Parathyroid adenoma (tissue), 2 donors: ENCODE measurements at regions not wholly inside any gene's neighbourhood (a gene's known extent, or its start where the extent isn't known, plus 50 kb on each side); places are given as distances from the start of the nearest gene placed in this dataset.

Source experiments
- H2AFZ ChIP-seq: fragments of 300-600 bp; sonication (generic); one replicate; pipeline ENCODE4 v1.7.0; 2017; ENCODE audit warnings: antibody characterized with exemption, mild to moderate bottlenecking
- H3K27ac ChIP-seq: fragments of 300-600 bp; sonication (generic); one replicate; pipeline ENCODE4 v1.7.0; 2017
- H3K27me3 ChIP-seq: fragments of 300-600 bp; sonication (generic); one replicate; pipeline ENCODE4 v1.7.0; 2017; ENCODE audit warnings: low read length; ENCODE audit not compliant: control insufficient read depth, insufficient read depth
- H3K36me3 ChIP-seq: fragments of 300-600 bp; sonication (generic); one replicate; pipeline ENCODE4 v1.7.0; 2017; ENCODE audit warnings: low read length; ENCODE audit not compliant: control insufficient read depth, insufficient read depth
- H3K4me1 ChIP-seq: fragments of 300-600 bp; sonication (generic); one replicate; pipeline ENCODE4 v1.7.0; 2017; ENCODE audit warnings: control low read depth
- H3K4me2 ChIP-seq: fragments of 300-600 bp; sonication (generic); one replicate; pipeline ENCODE4 v1.7.0; 2017; ENCODE audit warnings: low read length
- H3K4me3 ChIP-seq: fragments of 300-600 bp; sonication (generic); one replicate; pipeline ENCODE4 v1.7.0; 2017; ENCODE audit warnings: low read depth, low read length
- H3K79me2 ChIP-seq: fragments of 300-600 bp; sonication (generic); one replicate; pipeline ENCODE4 v1.7.0; 2017; ENCODE audit warnings: control low read depth
- H3K9ac ChIP-seq: fragments of 300-600 bp; sonication (generic); one replicate; pipeline ENCODE4 v1.7.0; 2017; ENCODE audit warnings: mild to moderate bottlenecking
- H3K9me3 ChIP-seq: fragments of 300-600 bp; sonication (generic); one replicate; pipeline ENCODE4 v1.7.0; 2017; ENCODE audit warnings: low read length; ENCODE audit not compliant: control insufficient read depth
- TF ChIP-seq, protein P1 (sequence below): fragments of 300-600 bp; sonication (generic); IDR thresholded peaks from one replicate; pipeline ENCODE4 v1.7.0; 2017; ENCODE audit warnings: antibody characterized with exemption, mild to moderate bottlenecking
- donor health status: primary hyperparathyroidism.

- Histone ChIP-seq H3K9me3 (no peaks in the 10 kb centered on the region), H3K36me3 (no peaks in the 10 kb centered on the region), H3K9ac (no peak overlapping the region), H3K4me1 (no peaks in the 10 kb centered on the region), H3K4me2 (no peak overlapping the region), H3K27me3 (no peaks in the 10 kb centered on the region), H2AFZ (no peak overlapping the region), H3K79me2 (no peaks in the 10 kb centered on the region), H3K4me3 (no peak overlapping the region), H3K27ac (no peak overlapping the region)
- TF ChIP-seq, protein P1, sequence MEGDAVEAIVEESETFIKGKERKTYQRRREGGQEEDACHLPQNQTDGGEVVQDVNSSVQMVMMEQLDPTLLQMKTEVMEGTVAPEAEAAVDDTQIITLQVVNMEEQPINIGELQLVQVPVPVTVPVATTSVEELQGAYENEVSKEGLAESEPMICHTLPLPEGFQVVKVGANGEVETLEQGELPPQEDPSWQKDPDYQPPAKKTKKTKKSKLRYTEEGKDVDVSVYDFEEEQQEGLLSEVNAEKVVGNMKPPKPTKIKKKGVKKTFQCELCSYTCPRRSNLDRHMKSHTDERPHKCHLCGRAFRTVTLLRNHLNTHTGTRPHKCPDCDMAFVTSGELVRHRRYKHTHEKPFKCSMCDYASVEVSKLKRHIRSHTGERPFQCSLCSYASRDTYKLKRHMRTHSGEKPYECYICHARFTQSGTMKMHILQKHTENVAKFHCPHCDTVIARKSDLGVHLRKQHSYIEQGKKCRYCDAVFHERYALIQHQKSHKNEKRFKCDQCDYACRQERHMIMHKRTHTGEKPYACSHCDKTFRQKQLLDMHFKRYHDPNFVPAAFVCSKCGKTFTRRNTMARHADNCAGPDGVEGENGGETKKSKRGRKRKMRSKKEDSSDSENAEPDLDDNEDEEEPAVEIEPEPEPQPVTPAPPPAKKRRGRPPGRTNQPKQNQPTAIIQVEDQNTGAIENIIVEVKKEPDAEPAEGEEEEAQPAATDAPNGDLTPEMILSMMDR = no peak
Observed at GRCh38 chr9:26237256-26237655, 559.0 kb upstream of the TUSC1 start.

DNA sequence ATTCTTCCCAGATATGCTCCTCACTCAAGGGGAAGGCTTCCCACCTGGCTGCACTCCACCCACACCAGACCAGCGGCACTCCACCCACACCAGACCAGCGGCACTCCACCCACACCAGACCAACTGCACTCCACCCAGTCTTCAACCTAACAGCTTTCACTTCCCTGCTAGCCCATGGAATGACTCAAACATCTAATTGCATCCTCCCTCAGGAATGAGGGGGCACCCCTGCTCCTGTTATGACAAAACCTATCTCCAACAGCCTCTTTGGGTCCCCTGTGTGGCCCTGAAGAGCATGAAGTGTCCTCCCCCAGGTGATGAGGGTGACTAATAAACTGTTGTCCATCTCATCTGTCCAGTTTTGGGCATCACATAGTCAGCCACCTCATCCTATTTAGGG, 556.6 kb upstream of the TUSC1 start:
- no peaks in the 10 kb centered on the region for H3K36me3 ChIP-seq
- no peak overlapping the region for H3K4me3 ChIP-seq
- TF ChIP-seq, protein P1 = no peak
- no peaks in the 10 kb centered on the region for H3K9me3 ChIP-seq
- H3K27ac ChIP-seq = no peak overlapping the region
- H3K4me1 ChIP-seq = no peaks in the 10 kb centered on the region
- no peaks in the 10 kb centered on the region for H3K27me3 ChIP-seq
- no peaks in the 10 kb centered on the region for H3K79me2 ChIP-seq
- no peak overlapping the region for H3K4me2 ChIP-seq
- H3K9ac ChIP-seq = no peak overlapping the region
- no peak overlapping the region for H2AFZ ChIP-seq

DNA sequence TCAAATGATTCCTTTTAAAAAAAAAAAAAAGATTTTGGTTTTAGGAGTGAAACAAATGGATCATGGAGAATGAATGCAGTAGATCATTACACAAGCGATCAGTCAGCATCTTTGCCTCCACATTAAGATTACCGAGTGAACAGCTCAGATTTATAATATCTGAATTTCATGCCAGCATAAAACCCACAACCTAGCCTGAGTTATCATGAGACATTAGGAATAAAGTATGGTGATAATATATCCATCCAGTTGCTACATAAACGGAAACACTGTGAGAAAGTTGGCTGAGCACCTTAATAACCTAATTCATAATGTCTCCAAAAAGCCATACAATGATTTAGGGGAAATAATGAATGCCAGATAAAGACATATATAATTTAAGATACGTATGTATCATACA, 553.1 kb upstream of the TUSC1 start:
- no peak overlapping the region for H3K27ac ChIP-seq
- TF ChIP-seq, protein P1 = no peak
- H3K4me1 ChIP-seq = no peaks in the 10 kb centered on the region
- H3K27me3 ChIP-seq = no peaks in the 10 kb centered on the region
- H3K9me3 ChIP-seq = no peaks in the 10 kb centered on the region
- H3K79me2 ChIP-seq = no peaks in the 10 kb centered on the region
- no peak overlapping the region for H3K4me2 ChIP-seq
- no peak overlapping the region for H3K9ac ChIP-seq
- H3K4me3 ChIP-seq = no peak overlapping the region
- no peaks in the 10 kb centered on the region for H3K36me3 ChIP-seq
- H2AFZ ChIP-seq = no peak overlapping the region

GRCh38 chr9:26229324-26230054, 551.2 kb upstream of the TUSC1 start:
- H3K27me3 ChIP-seq = no peaks in the 10 kb centered on the region
- H3K27ac ChIP-seq = no peak overlapping the region
- H3K9ac ChIP-seq = no peak overlapping the region
- H3K4me2 ChIP-seq = no peak overlapping the region
- no peaks in the 10 kb centered on the region for H3K4me1 ChIP-seq
- TF ChIP-seq, protein P1 = no peak
- H3K79me2 ChIP-seq = no peaks in the 10 kb centered on the region
- no peaks in the 10 kb centered on the region for H3K9me3 ChIP-seq
- H2AFZ ChIP-seq = no peak overlapping the region
- H3K4me3 ChIP-seq = no peak overlapping the region
- no peaks in the 10 kb centered on the region for H3K36me3 ChIP-seq

DNA sequence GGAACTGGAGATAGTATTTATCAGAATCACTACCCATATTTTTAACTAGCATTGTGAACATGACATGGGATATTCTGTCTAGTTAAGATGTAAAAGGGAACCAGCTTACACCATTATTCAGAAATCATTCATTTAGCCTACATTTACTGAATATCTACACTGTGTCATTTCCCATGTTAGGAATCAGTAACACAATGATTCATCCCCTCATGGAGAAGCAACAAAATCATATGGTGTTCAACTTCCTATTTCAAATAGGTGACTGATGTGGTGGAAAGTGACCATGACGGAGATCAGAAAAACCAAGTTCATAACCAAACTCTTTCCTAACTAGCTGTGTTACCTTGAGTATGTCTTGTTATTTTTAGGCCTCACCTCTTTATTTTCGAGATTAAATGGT, 550.0 kb upstream of the TUSC1 start:
- no peak overlapping the region for H3K9ac ChIP-seq
- no peak overlapping the region for H2AFZ ChIP-seq
- H3K4me1 ChIP-seq = no peaks in the 10 kb centered on the region
- no peaks in the 10 kb centered on the region for H3K79me2 ChIP-seq
- H3K36me3 ChIP-seq = no peaks in the 10 kb centered on the region
- no peak overlapping the region for H3K27ac ChIP-seq
- no peaks in the 10 kb centered on the region for H3K9me3 ChIP-seq
- H3K4me3 ChIP-seq = no peak overlapping the region
- no peaks in the 10 kb centered on the region for H3K27me3 ChIP-seq
- TF ChIP-seq, protein P1 = no peak
- no peak overlapping the region for H3K4me2 ChIP-seq
